Gastrocnemius medialis (tissue), 4 donors: ENCODE measurements at regions not wholly inside any gene's neighbourhood (a gene's known extent, or its start where the extent isn't known, plus 50 kb on each side); places are given as distances from the start of the nearest gene placed in this dataset.

ENCODE experiments used
- CTCF ChIP-seq, 5 experiments: fragments of 450-650 bp in 3 of 5; fragments of 200-600 bp in 2 of 5; sonication (generic) in 2 of 5; IDR thresholded peaks in 4 of 5; conservative IDR thresholded peaks in 1 of 5; 1 replicate in 4 of 5; 2 replicates in 1 of 5; pipeline ENCODE4 v1.5.1; 2016 to 2019; ENCODE audit warnings: antibody characterized with exemption in 5 of 5, mild to moderate bottlenecking in 3 of 5, moderate library complexity in 3 of 5
- POLR2A ChIP-seq, 2 donors: fragments of 450-650 bp; IDR thresholded peaks; one replicate each; pipeline ENCODE4 v1.6.1; 2017; ENCODE audit warnings: antibody characterized with exemption in 2 of 2, mild to moderate bottlenecking in 2 of 2, moderate library complexity in 2 of 2

DNA sequence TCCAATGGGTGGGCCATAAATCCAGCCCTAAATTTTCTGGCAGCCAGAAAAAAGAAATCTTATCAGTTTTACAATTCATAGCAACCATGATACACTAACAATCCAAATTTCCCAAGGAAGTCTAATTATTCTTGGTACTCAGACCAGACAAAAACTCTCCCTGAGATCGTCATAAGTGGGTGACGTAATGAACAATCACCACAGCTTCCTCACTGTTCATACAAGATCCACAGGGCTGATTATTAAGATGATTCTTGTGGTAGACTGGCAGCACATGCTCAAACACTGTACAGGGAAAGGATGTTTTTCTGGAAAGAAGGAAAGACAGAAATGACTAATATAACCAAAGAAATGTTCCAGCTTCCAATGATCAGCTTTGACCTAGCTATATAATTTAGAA is 178.3 kb upstream of the CRIM1 start:
- TF ChIP-seq CTCF (IDR thresholded peaks at IDR 0.05 in 4 of 5, conservative IDR thresholded peaks at IDR 0.05 in 1 of 5) = no peak
- no peak for TF ChIP-seq POLR2A (IDR thresholded peaks at IDR 0.05)
